K562 (cell line): ENCODE measurements at regions not wholly inside any gene's neighbourhood (a gene's known extent, or its start where the extent isn't known, plus 50 kb on each side); places are given as distances from the start of the nearest gene placed in this dataset.

ENCODE experiments used
- ARID1B ChIP-seq: fragments of 450-650 bp; IDR thresholded peaks from 2 replicates; pipeline ENCODE4 v1.6.1; 2016; ENCODE audit warnings: antibody characterized with exemption, mild to moderate bottlenecking, inconsistent platforms
- ELF1 ChIP-seq: fragments of 200-800 bp; sonication (Bioruptor generic); IDR thresholded peaks from 2 replicates; pipeline ENCODE4 v1.6.1; 2016; ENCODE audit warnings: missing genetic modification characterization, missing compliant biosample characterization
- ELF2 ChIP-seq: fragments of 250-450 bp; sonication (Bioruptor Pico); IDR thresholded peaks from 2 replicates; pipeline ENCODE4 v1.5.0; 2021; ENCODE audit warnings: mild to moderate bottlenecking
- ESRRB ChIP-seq: fragments of 250-450 bp; sonication (Bioruptor Pico); IDR thresholded peaks from 2 replicates; pipeline ENCODE4 v1.5.0; 2020; ENCODE audit warnings: mild to moderate bottlenecking, moderate library complexity, borderline replicate concordance
- GABPB2 ChIP-seq: fragments of 250-450 bp; sonication (Bioruptor Pico); conservative IDR thresholded peaks from 2 replicates; pipeline ENCODE4 v1.5.1; 2021; ENCODE audit warnings: mild to moderate bottlenecking
- HDGF ChIP-seq: fragments of 450-650 bp; IDR thresholded peaks from 2 replicates; pipeline ENCODE4 v1.6.1; 2016
- POLR2A ChIP-seq: fragments of 450-650 bp; conservative IDR thresholded peaks from 2 replicates; pipeline ENCODE4 v1.6.1; 2016
- RNF2 ChIP-seq: sonication (generic); IDR thresholded peaks from 2 replicates; pipeline ENCODE4 v1.6.1; 2016
- SUPT5H ChIP-seq: fragments of 450-650 bp; IDR thresholded peaks from 2 replicates; pipeline ENCODE4 v1.6.1; 2016
- ZFP30 ChIP-seq: fragments of 250-450 bp; sonication (Bioruptor Pico); IDR thresholded peaks from 2 replicates; pipeline ENCODE4 v1.8.0; 2022; ENCODE audit warnings: moderate library complexity, mild to moderate bottlenecking, inconsistent platforms, borderline replicate concordance
- ZNF121 ChIP-seq: sonication (generic); formaldehyde crosslinking; conservative IDR thresholded peaks from 2 replicates; pipeline ENCODE4 v1.8.0; 2022; ENCODE audit warnings: missing genetic modification reagents
- ZNF76 ChIP-seq: fragments of 250-450 bp; sonication (Bioruptor Pico); IDR thresholded peaks from 2 replicates; pipeline ENCODE4 v1.4.0; 2020; ENCODE audit warnings: mild to moderate bottlenecking, moderate library complexity, borderline replicate concordance
- ZNF780A ChIP-seq: fragments of 250-450 bp; sonication (Bioruptor Pico); IDR thresholded peaks from 2 replicates; pipeline ENCODE4 v1.5.0; 2021; ENCODE audit warnings: mild to moderate bottlenecking
- TF ChIP-seq, protein P1 (sequence below): fragments of 450-650 bp; IDR thresholded peaks from 2 replicates; pipeline ENCODE4 v1.6.1; 2016
- TF ChIP-seq, protein P2 (sequence below), 2 experiments: IDR thresholded peaks; 2 replicates each; pipeline ENCODE4 v1.6.1; 2012; ENCODE audit warnings: improper control_type of control experiment in 2 of 2, low read depth in 2 of 2, low read length in 2 of 2, borderline replicate concordance in 1 of 2
- TF ChIP-seq, protein P3 (sequence below): fragments of 250-450 bp; sonication (Bioruptor Pico); IDR thresholded peaks from 2 replicates; pipeline ENCODE4 v1.5.0; 2022; ENCODE audit warnings: mild to moderate bottlenecking
- TF ChIP-seq, protein P4 (sequence below): fragments of 250-450 bp; sonication (Bioruptor Pico); IDR thresholded peaks from 2 replicates; pipeline ENCODE4 v1.9.0; 2021; ENCODE audit warnings: mild to moderate bottlenecking, inconsistent platforms
- TF ChIP-seq, protein P5 (sequence below): IDR thresholded peaks from 3 replicates; pipeline ENCODE4 v1.6.1; 2011; ENCODE audit warnings: borderline replicate concordance, mild to moderate bottlenecking, moderate library complexity; ENCODE audit not compliant: insufficient read length; ENCODE audit errors: extremely low read depth

DNA sequence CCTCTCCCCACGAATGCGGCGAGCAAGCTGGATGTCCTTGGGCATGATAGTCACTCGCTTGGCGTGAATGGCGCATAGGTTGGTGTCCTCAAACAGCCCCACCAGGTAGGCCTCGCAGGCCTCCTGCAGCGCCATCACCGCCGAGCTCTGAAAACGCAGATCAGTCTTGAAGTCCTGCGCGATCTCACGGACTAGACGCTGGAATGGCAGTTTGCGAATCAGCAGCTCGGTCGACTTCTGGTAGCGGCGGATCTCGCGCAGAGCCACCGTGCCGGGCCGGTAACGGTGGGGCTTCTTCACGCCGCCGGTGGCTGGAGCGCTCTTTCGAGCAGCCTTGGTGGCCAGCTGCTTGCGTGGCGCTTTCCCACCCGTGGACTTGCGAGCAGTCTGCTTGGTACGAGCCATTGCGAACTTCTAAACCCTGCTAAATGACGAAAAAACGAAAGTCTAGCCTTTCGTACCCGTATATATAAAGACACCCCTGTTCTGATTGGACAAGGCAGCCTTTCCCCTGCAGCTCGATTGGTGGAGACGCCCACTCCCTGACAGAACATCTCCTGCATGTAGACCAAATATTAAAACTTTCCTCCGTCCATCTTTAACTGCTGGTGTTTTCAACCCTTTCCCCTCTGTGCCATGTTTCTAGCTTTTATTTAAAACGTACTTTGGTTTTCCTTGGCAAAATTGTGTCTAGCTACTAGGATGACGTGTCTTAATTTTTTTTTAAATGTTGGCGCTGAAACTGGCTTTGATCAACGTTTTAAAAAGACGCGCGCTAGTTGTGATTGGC lies 109.8 kb downstream of the HFE start (continued):
- no peak; the same call in 1 of the 2 replicates for TF ChIP-seq RNF2
- peak; percentile 47; the same call in 1 of the 2 replicates for TF ChIP-seq ELF1 (tag)
- TF ChIP-seq, protein P1, sequence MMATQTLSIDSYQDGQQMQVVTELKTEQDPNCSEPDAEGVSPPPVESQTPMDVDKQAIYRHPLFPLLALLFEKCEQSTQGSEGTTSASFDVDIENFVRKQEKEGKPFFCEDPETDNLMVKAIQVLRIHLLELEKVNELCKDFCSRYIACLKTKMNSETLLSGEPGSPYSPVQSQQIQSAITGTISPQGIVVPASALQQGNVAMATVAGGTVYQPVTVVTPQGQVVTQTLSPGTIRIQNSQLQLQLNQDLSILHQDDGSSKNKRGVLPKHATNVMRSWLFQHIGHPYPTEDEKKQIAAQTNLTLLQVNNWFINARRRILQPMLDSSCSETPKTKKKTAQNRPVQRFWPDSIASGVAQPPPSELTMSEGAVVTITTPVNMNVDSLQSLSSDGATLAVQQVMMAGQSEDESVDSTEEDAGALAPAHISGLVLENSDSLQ, result peak; percentile 61
- peak; percentile 61; the same call in 1 of the 2 replicates for TF ChIP-seq ELF2 (CRISPR knock-in tag)
- TF ChIP-seq, protein P2, sequence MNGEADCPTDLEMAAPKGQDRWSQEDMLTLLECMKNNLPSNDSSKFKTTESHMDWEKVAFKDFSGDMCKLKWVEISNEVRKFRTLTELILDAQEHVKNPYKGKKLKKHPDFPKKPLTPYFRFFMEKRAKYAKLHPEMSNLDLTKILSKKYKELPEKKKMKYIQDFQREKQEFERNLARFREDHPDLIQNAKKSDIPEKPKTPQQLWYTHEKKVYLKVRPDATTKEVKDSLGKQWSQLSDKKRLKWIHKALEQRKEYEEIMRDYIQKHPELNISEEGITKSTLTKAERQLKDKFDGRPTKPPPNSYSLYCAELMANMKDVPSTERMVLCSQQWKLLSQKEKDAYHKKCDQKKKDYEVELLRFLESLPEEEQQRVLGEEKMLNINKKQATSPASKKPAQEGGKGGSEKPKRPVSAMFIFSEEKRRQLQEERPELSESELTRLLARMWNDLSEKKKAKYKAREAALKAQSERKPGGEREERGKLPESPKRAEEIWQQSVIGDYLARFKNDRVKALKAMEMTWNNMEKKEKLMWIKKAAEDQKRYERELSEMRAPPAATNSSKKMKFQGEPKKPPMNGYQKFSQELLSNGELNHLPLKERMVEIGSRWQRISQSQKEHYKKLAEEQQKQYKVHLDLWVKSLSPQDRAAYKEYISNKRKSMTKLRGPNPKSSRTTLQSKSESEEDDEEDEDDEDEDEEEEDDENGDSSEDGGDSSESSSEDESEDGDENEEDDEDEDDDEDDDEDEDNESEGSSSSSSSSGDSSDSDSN (IDR thresholded peaks at IDR 0.05; ENCODE audit: borderline replicate concordance in 1 of 2, low read depth in 2 of 2, low read length in 2 of 2), result no peak
- TF ChIP-seq, protein P3, sequence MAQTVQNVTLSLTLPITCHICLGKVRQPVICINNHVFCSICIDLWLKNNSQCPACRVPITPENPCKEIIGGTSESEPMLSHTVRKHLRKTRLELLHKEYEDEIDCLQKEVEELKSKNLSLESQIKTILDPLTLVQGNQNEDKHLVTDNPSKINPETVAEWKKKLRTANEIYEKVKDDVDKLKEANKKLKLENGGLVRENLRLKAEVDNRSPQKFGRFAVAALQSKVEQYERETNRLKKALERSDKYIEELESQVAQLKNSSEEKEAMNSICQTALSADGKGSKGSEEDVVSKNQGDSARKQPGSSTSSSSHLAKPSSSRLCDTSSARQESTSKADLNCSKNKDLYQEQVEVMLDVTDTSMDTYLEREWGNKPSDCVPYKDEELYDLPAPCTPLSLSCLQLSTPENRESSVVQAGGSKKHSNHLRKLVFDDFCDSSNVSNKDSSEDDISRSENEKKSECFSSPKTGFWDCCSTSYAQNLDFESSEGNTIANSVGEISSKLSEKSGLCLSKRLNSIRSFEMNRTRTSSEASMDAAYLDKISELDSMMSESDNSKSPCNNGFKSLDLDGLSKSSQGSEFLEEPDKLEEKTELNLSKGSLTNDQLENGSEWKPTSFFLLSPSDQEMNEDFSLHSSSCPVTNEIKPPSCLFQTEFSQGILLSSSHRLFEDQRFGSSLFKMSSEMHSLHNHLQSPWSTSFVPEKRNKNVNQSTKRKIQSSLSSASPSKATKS (CRISPR knock-in tag), result 0 out of 2 replicates have a peak, but pooled peaks have one; percentile 57
- TF ChIP-seq ESRRB (CRISPR knock-in tag), result no peak
- TF ChIP-seq ZNF121 (CRISPR knock-in tag), result no peak
- TF ChIP-seq ZNF76, result no peak
- no peak for TF ChIP-seq HDGF
- TF ChIP-seq ZFP30 (CRISPR knock-in tag), result no peak
- TF ChIP-seq, protein P4, sequence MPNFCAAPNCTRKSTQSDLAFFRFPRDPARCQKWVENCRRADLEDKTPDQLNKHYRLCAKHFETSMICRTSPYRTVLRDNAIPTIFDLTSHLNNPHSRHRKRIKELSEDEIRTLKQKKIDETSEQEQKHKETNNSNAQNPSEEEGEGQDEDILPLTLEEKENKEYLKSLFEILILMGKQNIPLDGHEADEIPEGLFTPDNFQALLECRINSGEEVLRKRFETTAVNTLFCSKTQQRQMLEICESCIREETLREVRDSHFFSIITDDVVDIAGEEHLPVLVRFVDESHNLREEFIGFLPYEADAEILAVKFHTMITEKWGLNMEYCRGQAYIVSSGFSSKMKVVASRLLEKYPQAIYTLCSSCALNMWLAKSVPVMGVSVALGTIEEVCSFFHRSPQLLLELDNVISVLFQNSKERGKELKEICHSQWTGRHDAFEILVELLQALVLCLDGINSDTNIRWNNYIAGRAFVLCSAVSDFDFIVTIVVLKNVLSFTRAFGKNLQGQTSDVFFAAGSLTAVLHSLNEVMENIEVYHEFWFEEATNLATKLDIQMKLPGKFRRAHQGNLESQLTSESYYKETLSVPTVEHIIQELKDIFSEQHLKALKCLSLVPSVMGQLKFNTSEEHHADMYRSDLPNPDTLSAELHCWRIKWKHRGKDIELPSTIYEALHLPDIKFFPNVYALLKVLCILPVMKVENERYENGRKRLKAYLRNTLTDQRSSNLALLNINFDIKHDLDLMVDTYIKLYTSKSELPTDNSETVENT (CRISPR knock-in tag), result peak; percentile 81; the same call in 1 of the 2 replicates
- TF ChIP-seq ZNF780A (CRISPR knock-in tag), result no peak
- no peak for TF ChIP-seq GABPB2 (CRISPR knock-in tag)
- TF ChIP-seq, protein P5, sequence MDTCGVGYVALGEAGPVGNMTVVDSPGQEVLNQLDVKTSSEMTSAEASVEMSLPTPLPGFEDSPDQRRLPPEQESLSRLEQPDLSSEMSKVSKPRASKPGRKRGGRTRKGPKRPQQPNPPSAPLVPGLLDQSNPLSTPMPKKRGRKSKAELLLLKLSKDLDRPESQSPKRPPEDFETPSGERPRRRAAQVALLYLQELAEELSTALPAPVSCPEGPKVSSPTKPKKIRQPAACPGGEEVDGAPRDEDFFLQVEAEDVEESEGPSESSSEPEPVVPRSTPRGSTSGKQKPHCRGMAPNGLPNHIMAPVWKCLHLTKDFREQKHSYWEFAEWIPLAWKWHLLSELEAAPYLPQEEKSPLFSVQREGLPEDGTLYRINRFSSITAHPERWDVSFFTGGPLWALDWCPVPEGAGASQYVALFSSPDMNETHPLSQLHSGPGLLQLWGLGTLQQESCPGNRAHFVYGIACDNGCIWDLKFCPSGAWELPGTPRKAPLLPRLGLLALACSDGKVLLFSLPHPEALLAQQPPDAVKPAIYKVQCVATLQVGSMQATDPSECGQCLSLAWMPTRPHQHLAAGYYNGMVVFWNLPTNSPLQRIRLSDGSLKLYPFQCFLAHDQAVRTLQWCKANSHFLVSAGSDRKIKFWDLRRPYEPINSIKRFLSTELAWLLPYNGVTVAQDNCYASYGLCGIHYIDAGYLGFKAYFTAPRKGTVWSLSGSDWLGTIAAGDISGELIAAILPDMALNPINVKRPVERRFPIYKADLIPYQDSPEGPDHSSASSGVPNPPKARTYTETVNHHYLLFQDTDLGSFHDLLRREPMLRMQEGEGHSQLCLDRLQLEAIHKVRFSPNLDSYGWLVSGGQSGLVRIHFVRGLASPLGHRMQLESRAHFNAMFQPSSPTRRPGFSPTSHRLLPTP, result no peak
- peak; percentile 90 for TF ChIP-seq SUPT5H
- TF ChIP-seq ARID1B, result no peak
- TF ChIP-seq POLR2A, result peak; percentile 97
